Stimulated activated CD4-positive, alpha-beta T cell treated with anti-CD3 and anti-CD28 coated beads, Interleukin-2, amount 100 ng/mL, for 48 hours (primary cell): ENCODE measurements at regions not wholly inside any gene's neighbourhood (a gene's known extent, or its start where the extent isn't known, plus 50 kb on each side); places are given as distances from the start of the nearest gene placed in this dataset.

Experiments used
- DNase-seq, 2 donors: peaks; one replicate each; pipeline ENCODE4 v3.0.0-alpha.2; 2020

- no peak for DNase-seq
Observed at GRCh38 chr19:32146664-32147063, 198.7 kb upstream of the ZNF507 start.

GRCh38 chr19:32150605-32151004, 194.8 kb upstream of the ZNF507 start:
- no peak for DNase-seq

- no peak for DNase-seq
Observed at GRCh38 chr19:32154418-32154817, 191.0 kb upstream of the ZNF507 start.

- DNase-seq, result no peak
Observed at GRCh38 chr19:32164384-32164992, 180.9 kb upstream of the ZNF507 start.

- no peak for DNase-seq
Observed at GRCh38 chr19:32165141-32165540, 180.3 kb upstream of the ZNF507 start.

- DNase-seq, result no peak
Observed at GRCh38 chr19:32165750-32166149, 179.7 kb upstream of the ZNF507 start.

GRCh38 chr19:32166238-32166637, 179.2 kb upstream of the ZNF507 start:
- no peak for DNase-seq

- no peak for DNase-seq
Observed at GRCh38 chr19:32168111-32168510, 177.3 kb upstream of the ZNF507 start.

GRCh38 chr19:32168606-32169005, 176.8 kb upstream of the ZNF507 start:
- no peak for DNase-seq

- no peak for DNase-seq
Observed at GRCh38 chr19:32171719-32172151, 173.7 kb upstream of the ZNF507 start.

- DNase-seq, result no peak
Observed at GRCh38 chr19:32172566-32173160, 172.7 kb upstream of the ZNF507 start.

GRCh38 chr19:32173836-32174235, 171.6 kb upstream of the ZNF507 start:
- DNase-seq, result no peak

GRCh38 chr19:32174386-32175113, 170.9 kb upstream of the ZNF507 start:
- no peak for DNase-seq

GRCh38 chr19:32176591-32176990, 168.8 kb upstream of the ZNF507 start:
- DNase-seq, result no peak

GRCh38 chr19:32177686-32178085, 167.7 kb upstream of the ZNF507 start:
- DNase-seq, result no peak

GRCh38 chr19:32178401-32178800, 167.0 kb upstream of the ZNF507 start:
- DNase-seq, result no peak

GRCh38 chr19:32178956-32179355, 166.5 kb upstream of the ZNF507 start:
- DNase-seq, result no peak

- no peak for DNase-seq
Observed at GRCh38 chr19:32181216-32181920, 164.0 kb upstream of the ZNF507 start.

- no peak for DNase-seq
Observed at GRCh38 chr19:32186542-32187330, 158.7 kb upstream of the ZNF507 start.

- no peak for DNase-seq
Observed at GRCh38 chr19:32188921-32189320, 156.5 kb upstream of the ZNF507 start.

- no peak for DNase-seq
Observed at GRCh38 chr19:32189956-32190706, 155.3 kb upstream of the ZNF507 start.

GRCh38 chr19:32191921-32192320, 153.5 kb upstream of the ZNF507 start:
- no peak for DNase-seq
